Cardiac muscle cell (in vitro differentiated cells and primary cell): ENCODE measurements at regions not wholly inside any gene's neighbourhood (a gene's known extent, or its start where the extent isn't known, plus 50 kb on each side); places are given as distances from the start of the nearest gene placed in this dataset.
A peak's percentile ranks its signal among the peaks of the same experiment; 100 is the strongest.

ENCODE experiments used
- DNase-seq, 2 donors: peaks; one replicate each; pipeline versions ENCODE4 v3.0.0 to v3.0.0-alpha.2; 2010 to 2017; ENCODE audit warnings: low read depth in 1 of 2, low spot score in 1 of 2
- H3K27ac ChIP-seq: fragments of 200-600 bp; sonication (generic); 2 replicates; pipeline ENCODE4 v1.5.1; 2016
- H3K27me3 ChIP-seq: fragments of 200-600 bp; sonication (generic); 2 replicates; pipeline ENCODE4 v1.6.0; 2016; ENCODE audit warnings: control low read depth
- H3K36me3 ChIP-seq: fragments of 200-600 bp; sonication (generic); 2 replicates; pipeline ENCODE4 v1.5.1; 2016; ENCODE audit warnings: control low read depth
- H3K4me1 ChIP-seq: fragments of 200-600 bp; sonication (generic); 2 replicates; pipeline ENCODE4 v1.8.1; 2017; ENCODE audit warnings: low read depth, mild to moderate bottlenecking, mixed run types
- H3K4me3 ChIP-seq: fragments of 200-600 bp; sonication (generic); 2 replicates; pipeline ENCODE4 v1.5.1; 2016; ENCODE audit warnings: mild to moderate bottlenecking
- H3K9me3 ChIP-seq: fragments of 200-600 bp; sonication (generic); 2 replicates; pipeline ENCODE4 v1.5.1; 2017; ENCODE audit warnings: low read depth, mild to moderate bottlenecking, control low read depth
- TF ChIP-seq, protein P1 (sequence below): IDR thresholded peaks from 2 replicates; pipeline ENCODE4 v1.5.1; 2012; ENCODE audit warnings: low read depth, mild to moderate bottlenecking, low read length

- Histone ChIP-seq H3K36me3 (no peaks in the 10 kb centered on the region), H3K4me1 (peaks cover 16% of the 10 kb centered on the region), H3K4me3 (no peak overlapping the region), H3K27me3 (no peaks in the 10 kb centered on the region), H3K9me3 (no peaks in the 10 kb centered on the region), H3K27ac (no peak overlapping the region)
- TF ChIP-seq, protein P1, sequence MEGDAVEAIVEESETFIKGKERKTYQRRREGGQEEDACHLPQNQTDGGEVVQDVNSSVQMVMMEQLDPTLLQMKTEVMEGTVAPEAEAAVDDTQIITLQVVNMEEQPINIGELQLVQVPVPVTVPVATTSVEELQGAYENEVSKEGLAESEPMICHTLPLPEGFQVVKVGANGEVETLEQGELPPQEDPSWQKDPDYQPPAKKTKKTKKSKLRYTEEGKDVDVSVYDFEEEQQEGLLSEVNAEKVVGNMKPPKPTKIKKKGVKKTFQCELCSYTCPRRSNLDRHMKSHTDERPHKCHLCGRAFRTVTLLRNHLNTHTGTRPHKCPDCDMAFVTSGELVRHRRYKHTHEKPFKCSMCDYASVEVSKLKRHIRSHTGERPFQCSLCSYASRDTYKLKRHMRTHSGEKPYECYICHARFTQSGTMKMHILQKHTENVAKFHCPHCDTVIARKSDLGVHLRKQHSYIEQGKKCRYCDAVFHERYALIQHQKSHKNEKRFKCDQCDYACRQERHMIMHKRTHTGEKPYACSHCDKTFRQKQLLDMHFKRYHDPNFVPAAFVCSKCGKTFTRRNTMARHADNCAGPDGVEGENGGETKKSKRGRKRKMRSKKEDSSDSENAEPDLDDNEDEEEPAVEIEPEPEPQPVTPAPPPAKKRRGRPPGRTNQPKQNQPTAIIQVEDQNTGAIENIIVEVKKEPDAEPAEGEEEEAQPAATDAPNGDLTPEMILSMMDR, result no peak
- DNase-seq, result peak in 1 of 2 donors; percentile 36
These were observed 121.3 kb upstream of the PTPRK start for GRCh38 chr6:128641703-128642102.

DNA sequence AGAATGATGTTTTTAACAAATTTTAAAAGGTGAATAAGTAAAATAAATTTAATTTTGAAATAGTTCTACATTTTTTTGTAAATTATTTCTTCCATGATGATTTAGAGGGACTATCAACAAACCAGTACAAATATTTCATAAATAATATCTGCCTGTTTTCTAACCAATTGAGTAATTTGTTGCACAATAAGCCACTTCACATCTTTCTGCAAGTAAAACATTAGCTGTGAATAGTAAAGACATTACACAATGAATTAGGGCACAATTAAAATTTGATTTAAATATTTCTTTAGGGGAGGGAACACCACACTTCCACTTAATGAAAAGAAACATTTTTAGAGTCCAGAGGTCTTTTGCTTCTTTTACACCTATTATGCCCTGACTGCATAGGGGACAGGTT lies 118.4 kb upstream of the PTPRK start:
- DNase-seq, result no peak
- Histone ChIP-seq H3K27ac (no peak overlapping the region), H3K36me3 (no peaks in the 10 kb centered on the region), H3K9me3 (no peaks in the 10 kb centered on the region), H3K27me3 (no peaks in the 10 kb centered on the region), H3K4me1 (peaks cover 3% of the 10 kb centered on the region), H3K4me3 (no peak overlapping the region)
- TF ChIP-seq, protein P1, result no peak

DNA sequence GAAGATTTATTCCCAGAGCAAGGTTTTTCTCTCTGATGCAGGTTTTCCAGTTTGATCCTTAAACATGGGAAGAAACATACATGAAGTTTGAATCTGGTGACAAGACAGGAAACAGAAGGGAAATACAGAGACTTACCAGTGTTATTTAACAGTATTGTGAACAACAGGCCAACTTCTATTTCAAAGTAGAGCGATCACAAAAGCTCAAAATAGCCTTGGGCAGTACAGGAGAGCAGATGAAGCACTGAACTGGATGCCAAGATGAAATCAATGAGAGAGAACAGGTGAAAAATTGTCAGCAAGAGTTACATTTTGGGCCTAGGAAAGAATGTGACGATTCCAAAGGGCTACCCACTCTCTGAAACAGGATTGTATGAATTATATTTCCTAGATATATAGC lies 114.8 kb upstream of the PTPRK start:
- Histone ChIP-seq H3K9me3 (no peaks in the 10 kb centered on the region), H3K27ac (peak overlapping the region; percentile 5), H3K4me3 (no peak overlapping the region), H3K4me1 (peaks cover 7% of the 10 kb centered on the region), H3K36me3 (no peaks in the 10 kb centered on the region), H3K27me3 (no peaks in the 10 kb centered on the region)
- DNase-seq, result no peak
- TF ChIP-seq, protein P1, result no peak

DNA sequence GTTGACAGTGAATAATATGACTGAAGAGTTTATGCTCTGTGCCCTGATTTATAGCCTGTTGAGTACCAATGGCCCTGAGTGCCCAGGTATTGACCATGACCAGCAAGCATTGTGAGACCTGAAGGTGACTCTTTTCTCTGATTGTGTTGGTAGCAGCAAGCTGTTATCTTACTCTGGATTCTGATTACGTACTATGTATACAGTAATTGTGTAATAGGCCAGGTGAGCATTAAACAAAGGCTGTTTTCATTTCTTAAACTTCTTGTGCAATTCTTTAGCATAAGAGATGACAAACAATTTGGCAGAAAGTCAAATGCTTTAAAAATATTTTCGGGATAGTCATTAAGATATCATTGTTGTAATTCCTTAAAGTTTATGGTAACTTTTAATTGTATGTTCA lies 111.7 kb upstream of the PTPRK start:
- Histone ChIP-seq H3K9me3 (no peaks in the 10 kb centered on the region), H3K4me3 (no peak overlapping the region), H3K4me1 (peaks cover 18% of the 10 kb centered on the region), H3K36me3 (no peaks in the 10 kb centered on the region), H3K27ac (no peak overlapping the region), H3K27me3 (no peaks in the 10 kb centered on the region)
- TF ChIP-seq, protein P1, result no peak
- DNase-seq, result peak in 1 of 2 donors; percentile 30

DNA sequence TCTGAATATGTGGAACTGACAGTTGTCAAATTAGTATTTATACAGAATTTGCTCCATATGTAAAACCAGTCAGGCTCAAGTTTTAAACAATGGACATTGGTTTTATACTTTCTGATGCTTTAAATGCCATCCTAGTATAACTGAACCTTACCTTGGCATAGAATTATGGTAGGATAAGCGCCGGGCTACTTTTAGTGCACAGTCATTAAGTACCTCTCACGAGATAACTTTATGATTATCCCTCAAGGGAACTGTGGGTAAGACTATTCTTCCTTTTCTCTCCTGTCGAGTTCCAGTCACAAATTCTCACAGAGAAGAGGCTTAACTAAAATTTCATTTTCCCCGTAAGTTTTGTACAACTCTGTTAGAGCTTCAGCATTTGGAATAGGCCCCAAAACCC lies 110.6 kb upstream of the PTPRK start:
- peak overlapping the region; percentile 49 for H3K27ac ChIP-seq
- H3K4me1 ChIP-seq, result peaks cover 18% of the 10 kb centered on the region
- no peaks in the 10 kb centered on the region for H3K9me3 ChIP-seq
- TF ChIP-seq, protein P1, result no peak
- no peaks in the 10 kb centered on the region for H3K27me3 ChIP-seq
- no peak overlapping the region for H3K4me3 ChIP-seq
- H3K36me3 ChIP-seq, result no peaks in the 10 kb centered on the region
- no peak for DNase-seq

- H3K4me1 ChIP-seq, result peaks cover 18% of the 10 kb centered on the region
- no peak for DNase-seq
- H3K27ac ChIP-seq, result no peak overlapping the region
- H3K27me3 ChIP-seq, result no peaks in the 10 kb centered on the region
- TF ChIP-seq, protein P1, result no peak
- no peaks in the 10 kb centered on the region for H3K36me3 ChIP-seq
- no peak overlapping the region for H3K4me3 ChIP-seq
- H3K9me3 ChIP-seq, result no peaks in the 10 kb centered on the region
These were observed 109.8 kb upstream of the PTPRK start for GRCh38 chr6:128630213-128630612.
